IMR-90 (cell line): ENCODE measurements at regions not wholly inside any gene's neighbourhood (a gene's known extent, or its start where the extent isn't known, plus 50 kb on each side); places are given as distances from the start of the nearest gene placed in this dataset.

ENCODE experiments used
- CEBPB ChIP-seq: IDR thresholded peaks from 2 replicates; pipeline ENCODE4 v1.6.1; 2012; ENCODE audit warnings: low read depth, low read length, improper control_type of control experiment
- CTCF ChIP-seq: conservative IDR thresholded peaks from 2 replicates; pipeline ENCODE4 v1.5.1; 2012; ENCODE audit warnings: mild to moderate bottlenecking, low read depth, low read length, improper control_type of control experiment
- FOS ChIP-seq: fragments of 150-350 bp; IDR thresholded peaks from 2 replicates; pipeline ENCODE4 v1.6.1; 2016; ENCODE audit warnings: low read depth, low read length
- MXI1 ChIP-seq: IDR thresholded peaks from 2 replicates; pipeline ENCODE4 v1.6.1; 2012; ENCODE audit warnings: low read depth, mild to moderate bottlenecking, low read length, moderate library complexity, borderline replicate concordance
- POLR2A ChIP-seq: IDR thresholded peaks from 2 replicates; pipeline ENCODE4 v1.6.1; 2012; ENCODE audit warnings: mild to moderate bottlenecking, low read depth, low read length
- RAD21 ChIP-seq: IDR thresholded peaks from 2 replicates; pipeline ENCODE4 v1.6.1; 2012; ENCODE audit warnings: low read length, improper control_type of control experiment
- TF ChIP-seq, protein P1 (sequence below): fragments of 150-350 bp; IDR thresholded peaks from 2 replicates; pipeline ENCODE4 v1.6.1; 2017; ENCODE audit warnings: mild to moderate bottlenecking, antibody characterized with exemption, low read length, low read depth
- TF ChIP-seq, protein P2 (sequence below): fragments of 150-350 bp; IDR thresholded peaks from 2 replicates; pipeline ENCODE4 v1.6.1; 2016; ENCODE audit warnings: low read depth, mild to moderate bottlenecking, low read length, moderate library complexity, borderline replicate concordance

DNA sequence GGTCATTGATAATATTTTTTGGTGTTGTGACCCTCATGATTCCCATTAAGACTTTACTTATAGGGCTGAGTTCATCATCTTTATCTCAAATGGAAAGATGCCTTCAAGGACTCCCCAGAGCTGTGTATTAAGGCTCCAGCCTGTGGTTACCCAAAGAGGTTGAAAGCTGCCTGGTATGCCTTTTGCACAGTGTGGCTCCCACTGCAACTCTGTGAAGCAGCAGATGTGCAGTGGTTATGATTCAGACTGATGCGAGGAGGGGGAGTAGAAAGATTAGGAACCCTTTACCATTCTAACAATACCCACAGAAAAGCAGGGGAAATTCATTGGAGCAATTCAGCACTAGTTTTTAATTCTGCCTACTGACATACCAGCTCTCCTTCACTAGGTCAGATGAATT is 560.0 kb downstream of the INSC start:
- TF ChIP-seq POLR2A (no peak), CTCF (no peak), RAD21 (no peak), CEBPB (no peak), FOS (no peak), MXI1 (no peak)
- TF ChIP-seq, protein P1, sequence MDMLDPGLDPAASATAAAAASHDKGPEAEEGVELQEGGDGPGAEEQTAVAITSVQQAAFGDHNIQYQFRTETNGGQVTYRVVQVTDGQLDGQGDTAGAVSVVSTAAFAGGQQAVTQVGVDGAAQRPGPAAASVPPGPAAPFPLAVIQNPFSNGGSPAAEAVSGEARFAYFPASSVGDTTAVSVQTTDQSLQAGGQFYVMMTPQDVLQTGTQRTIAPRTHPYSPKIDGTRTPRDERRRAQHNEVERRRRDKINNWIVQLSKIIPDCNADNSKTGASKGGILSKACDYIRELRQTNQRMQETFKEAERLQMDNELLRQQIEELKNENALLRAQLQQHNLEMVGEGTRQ, result no peak
- TF ChIP-seq, protein P2, sequence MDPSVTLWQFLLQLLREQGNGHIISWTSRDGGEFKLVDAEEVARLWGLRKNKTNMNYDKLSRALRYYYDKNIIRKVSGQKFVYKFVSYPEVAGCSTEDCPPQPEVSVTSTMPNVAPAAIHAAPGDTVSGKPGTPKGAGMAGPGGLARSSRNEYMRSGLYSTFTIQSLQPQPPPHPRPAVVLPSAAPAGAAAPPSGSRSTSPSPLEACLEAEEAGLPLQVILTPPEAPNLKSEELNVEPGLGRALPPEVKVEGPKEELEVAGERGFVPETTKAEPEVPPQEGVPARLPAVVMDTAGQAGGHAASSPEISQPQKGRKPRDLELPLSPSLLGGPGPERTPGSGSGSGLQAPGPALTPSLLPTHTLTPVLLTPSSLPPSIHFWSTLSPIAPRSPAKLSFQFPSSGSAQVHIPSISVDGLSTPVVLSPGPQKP, result no peak
